GM19395 (cell line): ENCODE measurements at regions not wholly inside any gene's neighbourhood (a gene's known extent, or its start where the extent isn't known, plus 50 kb on each side); places are given as distances from the start of the nearest gene placed in this dataset.
"Not testable (repeated sequence)": the region's sequence is repeated elsewhere in the genome, so short reads cannot be mapped to it uniquely, and the experiment has no call there.

ENCODE experiments used
- ATAC-seq: cut with Tn5 transposase; IDR thresholded peaks from one replicate; pipeline ENCODE4 v1.9.1; 2021; ENCODE audit warnings: mild to moderate bottlenecking, moderate library complexity; ENCODE audit not compliant: unreplicated experiment

DNA sequence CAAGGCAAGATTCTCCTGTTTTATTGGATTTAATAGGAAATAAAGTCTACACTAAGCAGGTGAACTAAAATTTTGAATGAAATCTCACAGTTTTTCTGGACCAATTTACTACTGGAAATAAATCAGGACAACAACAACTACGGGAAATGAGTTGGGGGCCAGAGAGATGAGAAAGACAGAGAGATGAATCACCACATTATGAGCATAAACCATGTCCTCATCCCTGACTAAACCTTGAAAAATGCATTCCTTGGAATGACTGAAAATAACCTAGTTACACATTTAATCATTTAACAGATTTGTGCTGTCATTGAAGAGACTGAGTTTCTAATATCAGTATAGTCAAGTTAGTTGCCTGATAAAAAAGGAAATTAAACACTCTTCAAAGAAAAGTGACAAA, 608.4 kb upstream of the KCND2 start:
- no peak for ATAC-seq

GRCh38 chr7:119665796-119666195, 607.2 kb upstream of the KCND2 start:
- ATAC-seq, result no peak

DNA sequence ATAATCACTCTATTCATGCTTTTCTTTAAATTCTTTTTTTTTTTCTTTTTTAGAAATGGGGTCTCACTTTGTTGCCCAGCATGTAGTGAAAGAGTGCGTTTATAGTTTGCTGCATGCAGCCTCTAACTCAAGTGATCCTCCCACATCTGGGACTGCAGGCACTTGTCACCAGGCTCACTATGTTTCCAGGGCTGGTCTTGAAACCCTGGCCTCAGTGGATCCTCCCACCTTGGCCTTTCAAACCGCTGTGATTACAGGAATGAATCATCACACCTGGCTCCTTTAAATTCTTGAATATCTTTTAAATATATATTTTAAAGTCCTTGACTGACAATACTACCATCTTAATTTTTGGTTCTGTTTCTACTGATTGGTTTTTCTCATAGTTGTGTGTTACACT, 591.6 kb upstream of the KCND2 start:
- ATAC-seq, result no peak

DNA sequence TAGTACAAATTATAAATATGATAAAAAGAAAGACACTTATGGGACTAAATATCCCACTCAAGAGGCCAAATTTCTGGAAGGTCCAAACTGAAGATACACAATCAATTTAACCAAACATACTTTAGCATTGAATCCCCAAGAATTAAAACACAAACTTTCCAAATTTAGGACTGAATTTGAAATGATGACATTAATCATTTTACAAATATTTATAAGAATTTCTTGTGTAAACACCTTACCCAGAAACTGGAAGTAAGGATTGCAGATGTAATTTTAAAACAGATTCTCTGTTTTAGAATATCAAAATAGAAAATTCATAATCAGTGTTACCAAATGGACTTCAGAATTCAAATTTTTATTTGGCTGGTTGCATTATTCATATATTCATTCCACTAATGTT, 588.2 kb upstream of the KCND2 start:
- ATAC-seq, result no peak

- ATAC-seq, result no peak
Measured at GRCh38 chr7:119685906-119686305, 587.1 kb upstream of the KCND2 start.

- ATAC-seq, result no peak
Measured at GRCh38 chr7:119688831-119689230, 584.1 kb upstream of the KCND2 start.

DNA sequence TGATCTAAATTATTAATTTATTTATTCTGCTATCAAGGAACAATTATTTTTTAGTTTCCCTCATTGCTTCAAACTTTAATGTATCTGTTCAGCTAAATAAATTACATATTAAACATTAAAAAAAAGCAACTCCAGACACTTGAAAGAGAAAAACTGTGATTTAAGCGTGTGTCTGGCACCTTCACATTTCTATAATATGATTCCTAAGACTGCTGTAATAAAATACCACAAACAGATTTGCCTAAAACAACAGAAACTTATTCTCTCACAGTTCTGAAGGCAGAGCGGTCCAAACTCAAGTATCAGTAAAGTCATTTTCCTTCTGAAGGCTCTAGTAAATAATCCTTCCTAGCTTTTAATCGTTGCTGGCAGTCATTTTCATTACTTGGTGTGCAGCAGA, 580.4 kb upstream of the KCND2 start:
- no peak for ATAC-seq

GRCh38 chr7:119694506-119694905, 578.5 kb upstream of the KCND2 start:
- no peak for ATAC-seq

DNA sequence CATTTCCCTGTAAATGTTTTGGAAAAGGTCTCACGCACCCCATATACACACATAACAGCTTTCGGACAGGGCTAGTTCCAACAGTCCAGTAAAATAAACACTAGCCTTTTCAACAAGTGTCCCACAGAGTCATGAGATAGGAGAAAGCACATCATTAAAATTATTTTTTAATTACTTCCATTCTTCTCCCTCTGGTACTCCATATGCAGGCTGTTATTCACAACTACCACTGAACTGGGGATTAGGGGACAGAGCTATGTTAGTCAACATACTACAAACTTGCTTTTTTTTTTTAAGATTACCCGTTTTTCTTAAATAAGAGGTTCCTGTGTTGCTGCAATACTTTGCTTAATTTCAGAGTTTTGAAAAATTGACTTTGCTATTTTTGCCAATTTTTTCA, 576.6 kb upstream of the KCND2 start:
- no peak for ATAC-seq

GRCh38 chr7:119703895-119704294, 569.1 kb upstream of the KCND2 start:
- ATAC-seq, result no peak

- ATAC-seq, result no peak
Measured at GRCh38 chr7:119706608-119707007, 566.4 kb upstream of the KCND2 start.

DNA sequence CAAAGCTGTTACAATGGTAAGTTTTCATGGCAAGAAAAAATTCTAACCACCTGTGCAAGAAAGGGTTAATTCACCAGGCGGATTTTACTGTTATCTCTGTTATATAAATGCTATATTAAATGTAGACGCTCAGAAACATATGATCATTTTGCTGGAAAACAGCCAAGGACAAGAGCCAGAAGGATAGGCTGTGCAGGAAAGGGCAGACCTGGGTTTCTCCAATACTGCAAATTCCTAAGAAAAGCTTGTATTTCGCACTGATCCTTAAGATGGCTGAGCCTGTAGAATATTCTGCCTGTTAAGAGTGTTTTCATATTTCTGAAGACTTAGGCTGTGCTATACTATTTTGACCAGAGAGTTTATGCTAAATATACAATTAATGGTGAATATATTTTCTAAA, 564.1 kb upstream of the KCND2 start:
- ATAC-seq, result no peak

DNA sequence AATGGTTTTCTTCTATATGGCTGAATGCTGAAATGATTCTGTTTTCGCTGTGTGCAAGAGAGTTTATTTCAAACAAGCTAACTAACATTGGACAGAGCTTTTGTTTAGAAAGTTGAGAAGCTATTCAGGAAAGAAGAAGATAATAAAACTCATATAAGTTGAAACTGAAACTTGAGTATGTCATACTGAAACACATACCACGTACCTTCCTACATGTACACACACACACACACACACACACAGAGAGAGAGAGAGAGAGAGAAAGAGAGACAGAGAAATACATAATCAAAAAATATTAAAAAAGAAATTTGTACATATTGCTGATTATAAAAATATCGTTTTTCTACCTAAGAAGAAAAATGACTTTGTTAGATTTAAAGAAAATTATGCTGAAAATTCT, 561.9 kb upstream of the KCND2 start:
- ATAC-seq, result peak; percentile 93

DNA sequence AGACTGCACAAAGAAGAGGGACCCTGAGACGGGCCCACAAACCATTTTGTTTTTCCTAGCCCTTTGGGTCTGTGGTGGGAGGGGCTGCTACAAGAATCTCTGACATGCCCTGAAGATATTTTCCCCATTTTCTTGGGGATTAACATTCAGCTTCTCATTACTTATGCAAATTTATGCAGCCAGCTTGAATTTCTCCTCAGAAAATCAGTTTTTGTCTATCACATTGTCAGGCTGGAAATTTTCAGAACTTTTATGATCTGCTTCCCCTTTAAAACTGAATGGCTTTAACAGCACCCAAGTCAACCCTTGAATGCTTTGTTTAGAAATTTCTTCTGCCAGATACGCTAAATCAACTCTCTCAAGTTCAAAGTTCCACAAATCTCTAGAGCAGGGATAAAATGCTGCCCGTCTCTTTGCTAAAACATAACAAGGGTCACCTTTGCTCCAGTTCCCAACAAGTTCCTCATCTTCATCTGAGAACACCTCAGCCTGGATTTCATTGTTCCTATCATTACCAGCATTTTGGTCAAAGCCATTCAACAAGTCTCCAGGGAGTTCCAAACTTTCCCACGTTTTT, 560.0 kb upstream of the KCND2 start:
- ATAC-seq, result no peak

GRCh38 chr7:119713606-119714005, 559.4 kb upstream of the KCND2 start:
- no peak for ATAC-seq

- ATAC-seq, result no peak
Measured at GRCh38 chr7:119720541-119720940, 552.4 kb upstream of the KCND2 start.

DNA sequence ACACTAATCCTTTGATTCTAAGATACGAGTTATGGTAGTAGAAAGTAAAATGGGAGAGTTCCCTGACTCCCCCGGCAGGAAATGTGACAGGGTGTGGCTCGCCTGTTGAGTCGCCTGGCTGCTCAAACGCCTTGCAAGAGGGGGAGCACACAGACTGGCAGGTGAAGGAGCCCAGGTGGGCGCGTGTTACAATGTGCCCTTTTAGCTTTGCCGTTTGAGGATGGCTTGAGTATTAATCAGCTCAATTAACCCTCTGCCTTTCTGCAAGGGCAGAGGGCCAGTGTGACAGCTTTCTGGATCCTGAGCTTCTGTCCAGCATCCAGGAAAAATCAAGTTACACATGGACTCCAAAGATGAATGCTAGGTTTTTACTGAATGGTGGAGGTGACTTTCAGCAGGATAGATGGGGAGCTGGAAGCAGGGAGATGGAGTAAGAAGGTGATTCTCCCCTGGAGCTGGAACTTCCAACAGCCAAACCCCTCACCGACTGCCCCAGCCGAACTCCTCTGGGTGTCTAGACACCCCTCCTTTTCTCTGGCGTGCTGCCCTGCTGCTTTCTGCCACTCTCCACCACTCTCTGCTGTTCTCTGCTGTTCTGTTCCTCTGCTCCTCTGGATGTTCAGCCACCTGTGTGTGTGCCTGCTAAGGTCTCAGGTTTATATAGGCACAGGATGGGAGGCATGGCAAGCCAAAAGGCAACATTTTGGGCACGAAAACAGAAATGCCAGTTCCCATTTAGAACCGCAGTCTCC, 548.8 kb upstream of the KCND2 start:
- ATAC-seq, result no peak

GRCh38 chr7:119733127-119733879, 539.7 kb upstream of the KCND2 start:
- no peak for ATAC-seq

GRCh38 chr7:119737390-119737789, 535.6 kb upstream of the KCND2 start:
- no peak for ATAC-seq

DNA sequence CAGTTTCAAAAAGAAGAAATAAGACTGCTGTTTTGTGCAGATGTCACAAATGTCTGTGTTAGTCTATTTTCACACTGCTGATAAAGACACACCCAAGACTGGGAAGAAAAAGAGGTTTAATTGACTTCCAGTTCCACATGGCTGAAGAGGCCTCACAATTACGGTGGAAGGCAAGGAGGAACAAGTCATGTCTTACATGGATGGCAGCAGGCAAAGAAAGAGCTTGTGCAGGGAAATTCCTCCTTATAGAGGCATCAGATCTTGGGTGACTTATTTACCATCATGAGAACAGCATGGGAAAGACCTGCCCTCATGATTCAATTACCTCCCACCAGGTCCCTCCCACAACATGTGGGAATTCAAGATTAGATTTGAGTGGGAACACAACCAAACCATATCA, 527.7 kb upstream of the KCND2 start:
- ATAC-seq, result not testable (repeated sequence)

DNA sequence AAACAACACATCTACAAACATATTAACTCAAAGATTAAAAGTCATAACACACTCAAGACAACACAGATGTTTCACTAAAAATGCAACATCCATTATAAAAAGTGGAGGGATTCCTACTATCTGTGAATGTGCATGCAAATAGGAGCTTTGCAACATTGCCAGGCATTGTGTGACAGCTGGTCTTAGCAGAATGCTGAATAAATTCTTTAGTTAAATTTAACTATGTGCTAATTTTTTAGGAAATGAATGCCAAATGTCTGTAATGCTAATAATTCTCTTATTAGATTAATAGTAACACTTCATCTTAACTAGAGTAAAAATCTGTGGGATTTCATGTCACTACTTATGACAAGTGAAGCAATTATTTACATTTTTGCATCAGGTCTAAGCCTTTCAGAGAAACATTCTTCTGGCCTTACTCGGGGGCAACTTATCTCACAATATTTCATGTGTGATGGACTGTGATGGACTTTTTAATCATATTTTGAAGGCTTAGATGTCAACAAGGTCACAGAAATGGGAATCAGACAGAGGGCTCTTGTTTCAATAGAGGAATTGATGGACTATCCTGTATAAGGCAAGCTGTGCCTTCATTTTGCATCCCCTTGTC, 524.6 kb upstream of the KCND2 start:
- ATAC-seq, result no peak

- no peak for ATAC-seq
Measured at GRCh38 chr7:119748991-119749390, 524.0 kb upstream of the KCND2 start.
